ENCODE measurements at regions not wholly inside any gene's neighbourhood (a gene's known extent, or its start where the extent isn't known, plus 50 kb on each side); places are given as distances from the start of the nearest gene placed in this dataset.
A peak's percentile ranks its signal among the peaks of the same experiment; 100 is the strongest.
"Not testable (repeated sequence)": the region's sequence is repeated elsewhere in the genome, so short reads cannot be mapped to it uniquely, and the experiment has no call there.

DNA sequence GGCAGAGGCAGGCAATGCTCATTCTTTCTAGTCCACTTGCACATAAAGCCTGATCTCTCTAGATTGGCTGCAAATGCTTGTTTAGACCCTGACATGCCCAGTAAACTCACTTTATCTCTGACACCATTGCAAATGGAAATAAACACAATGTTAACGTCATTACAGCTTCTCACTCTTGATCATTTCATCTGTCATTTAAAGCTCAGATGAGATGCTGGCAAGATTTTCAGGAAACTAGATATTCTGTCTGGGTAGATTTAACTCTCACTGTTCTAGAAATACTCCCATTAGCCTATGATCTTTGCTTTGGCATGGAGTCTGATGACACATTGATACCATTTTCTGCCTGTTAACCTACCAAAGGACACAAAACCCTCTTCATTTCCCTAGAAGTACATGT, 320.7 kb upstream of the HNRNPA3 start:
- DNase-seq (ENCODE audit: low read depth in 2 of 3, low spot score in 1 of 3) = no peak

- DNase-seq (ENCODE audit: low read depth in 2 of 3, low spot score in 1 of 3) = no peak
Observed at GRCh38 chr2:176892676-176893226, 319.8 kb upstream of the HNRNPA3 start.

DNA sequence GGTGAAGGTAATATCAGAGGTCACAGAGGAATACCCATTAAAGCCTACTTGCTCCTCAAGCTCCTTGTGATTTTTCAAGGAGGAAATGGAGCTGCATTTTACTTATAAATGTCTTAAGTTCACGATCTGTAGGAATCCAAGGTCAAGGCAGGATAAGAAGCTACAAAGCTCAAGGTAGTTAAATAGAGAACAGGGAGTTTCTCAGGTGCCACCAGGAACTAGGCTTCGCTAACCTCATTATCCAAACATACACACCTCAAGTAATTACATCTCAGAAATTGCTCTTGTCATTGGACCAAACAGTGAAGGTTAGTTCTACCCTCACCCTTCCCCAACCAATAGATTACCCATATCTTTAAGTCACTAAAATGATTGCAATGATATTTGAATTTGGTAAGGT, 317.4 kb upstream of the HNRNPA3 start:
- no peak for DNase-seq (ENCODE audit: low read depth in 2 of 3, low spot score in 1 of 3)

GRCh38 chr2:176902454-176902853, 310.1 kb upstream of the HNRNPA3 start:
- no peak for DNase-seq (ENCODE audit: low read depth in 2 of 3, low spot score in 1 of 3)

DNA sequence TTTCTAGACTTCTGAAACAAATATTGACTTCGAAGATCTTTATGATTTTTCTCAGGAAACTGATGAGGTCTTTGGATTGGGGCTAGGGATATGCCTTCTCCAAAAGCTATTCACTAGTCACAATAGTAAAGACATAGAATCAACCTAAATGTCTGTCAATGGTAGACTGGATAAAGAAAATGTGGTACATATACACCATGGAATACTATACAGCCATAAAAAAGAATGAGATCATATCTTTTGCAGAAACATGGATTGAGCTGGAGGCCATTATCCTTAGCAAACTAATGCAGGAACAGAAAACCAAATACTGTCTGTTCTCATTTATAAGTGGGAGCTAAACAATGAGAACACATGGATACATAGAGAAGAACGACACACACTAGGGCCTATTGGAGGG, 308.5 kb upstream of the HNRNPA3 start:
- not testable (repeated sequence) for DNase-seq (ENCODE audit: low read depth in 2 of 3, low spot score in 1 of 3)

- no peak for DNase-seq (ENCODE audit: low read depth in 2 of 3, low spot score in 1 of 3)
Observed at GRCh38 chr2:176907341-176907740, 305.3 kb upstream of the HNRNPA3 start.

- DNase-seq (ENCODE audit: low read depth in 2 of 3, low spot score in 1 of 3) = no peak
Observed at GRCh38 chr2:176910828-176911227, 301.8 kb upstream of the HNRNPA3 start.

- no peak for DNase-seq (ENCODE audit: low read depth in 2 of 3, low spot score in 1 of 3)
Observed at GRCh38 chr2:176913955-176914354, 298.6 kb upstream of the HNRNPA3 start.

- DNase-seq (ENCODE audit: low read depth in 2 of 3, low spot score in 1 of 3) = no peak
Observed at GRCh38 chr2:176914371-176914770, 298.2 kb upstream of the HNRNPA3 start.

DNA sequence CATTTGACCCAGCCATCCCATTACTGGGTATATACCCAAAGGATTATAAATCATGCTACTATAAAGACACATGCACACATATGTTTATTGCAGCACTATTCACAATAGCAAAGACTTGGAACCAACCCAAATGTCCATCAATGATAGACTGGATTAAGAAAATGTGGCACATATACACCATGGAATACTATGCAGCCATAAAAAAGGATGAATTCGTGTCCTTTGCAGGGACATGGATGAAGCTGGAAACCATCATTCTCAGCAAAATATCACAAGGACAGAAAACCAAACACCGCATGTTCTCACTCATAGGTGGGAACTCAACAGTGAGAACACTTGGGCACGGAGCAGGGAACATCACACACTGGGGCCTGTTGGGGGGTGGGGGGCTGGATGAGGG, 290.0 kb upstream of the HNRNPA3 start:
- DNase-seq (ENCODE audit: low read depth in 2 of 3, low spot score in 1 of 3) = not testable (repeated sequence)

DNA sequence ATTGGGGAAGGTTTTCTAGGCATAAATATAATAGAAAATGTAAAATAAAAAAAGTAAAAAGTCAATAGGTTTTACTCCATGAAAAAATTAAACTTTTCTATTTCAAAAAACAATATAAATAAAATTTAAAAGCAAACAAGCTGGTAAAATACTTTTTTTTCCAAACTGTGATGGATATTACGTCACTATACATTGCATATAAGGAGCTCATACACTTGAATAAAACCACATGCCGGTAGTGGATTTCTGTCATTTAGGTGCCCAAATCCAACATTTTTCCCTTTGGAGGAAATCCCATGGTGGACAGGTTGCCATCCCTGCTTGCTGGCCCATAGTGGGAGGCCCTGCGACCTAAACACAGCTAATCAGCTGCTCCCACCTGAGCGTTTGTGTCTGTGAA, 289.4 kb upstream of the HNRNPA3 start:
- no peak for DNase-seq (ENCODE audit: low read depth in 2 of 3, low spot score in 1 of 3)

DNA sequence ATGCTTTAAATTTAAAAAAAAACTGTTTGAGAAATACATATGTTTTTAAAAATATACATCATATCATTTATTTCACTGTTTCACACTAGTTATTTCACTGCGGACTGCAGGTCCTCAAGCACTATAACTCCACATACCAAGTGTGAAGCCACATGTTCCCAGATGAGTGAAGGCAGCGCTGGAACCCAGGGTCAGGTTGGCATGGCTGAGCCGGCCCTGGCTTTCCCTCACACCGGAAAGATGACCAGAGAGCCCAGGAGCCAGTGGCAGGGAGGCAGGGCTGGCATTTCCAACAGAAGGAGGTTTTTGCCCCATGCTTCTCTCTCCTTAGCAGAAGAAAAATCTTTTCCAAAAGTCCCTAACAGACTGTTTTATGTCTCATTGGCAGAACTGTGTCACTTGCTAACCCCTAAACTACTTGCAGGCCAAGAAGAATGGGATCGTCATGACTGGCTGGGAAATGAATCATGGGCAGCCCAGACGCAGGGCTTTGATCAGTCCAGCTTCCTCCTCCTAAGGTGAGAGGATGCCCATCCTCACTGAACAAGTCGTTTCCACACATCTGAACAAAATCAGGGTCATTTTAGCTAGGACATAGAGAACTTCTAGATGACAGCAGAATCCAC, 287.6 kb upstream of the HNRNPA3 start:
- DNase-seq (ENCODE audit: low read depth in 2 of 3, low spot score in 1 of 3) = no peak

- DNase-seq (ENCODE audit: low read depth in 2 of 3, low spot score in 1 of 3) = no peak
Observed at GRCh38 chr2:176926453-176926852, 286.1 kb upstream of the HNRNPA3 start.

DNA sequence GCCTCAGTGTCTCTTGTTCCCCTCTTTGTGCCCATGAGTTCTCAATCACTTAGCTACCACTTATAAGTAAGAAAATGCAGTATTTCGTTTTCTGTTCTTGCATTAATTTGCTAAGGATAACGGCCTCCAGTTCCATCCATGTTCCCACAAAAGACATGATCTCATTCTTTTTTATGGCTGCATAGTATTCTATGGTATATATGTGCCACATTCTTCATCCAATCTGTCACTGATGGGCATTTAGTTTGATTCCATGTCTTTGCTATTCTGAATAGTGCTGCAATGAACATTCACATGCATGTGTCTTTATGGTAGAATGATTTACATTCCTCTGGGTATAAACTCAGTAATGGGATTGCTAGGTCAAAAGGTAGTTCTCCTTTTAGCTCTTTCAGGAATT, 283.2 kb upstream of the HNRNPA3 start:
- not testable (repeated sequence) for DNase-seq (ENCODE audit: low read depth in 2 of 3, low spot score in 1 of 3)

DNA sequence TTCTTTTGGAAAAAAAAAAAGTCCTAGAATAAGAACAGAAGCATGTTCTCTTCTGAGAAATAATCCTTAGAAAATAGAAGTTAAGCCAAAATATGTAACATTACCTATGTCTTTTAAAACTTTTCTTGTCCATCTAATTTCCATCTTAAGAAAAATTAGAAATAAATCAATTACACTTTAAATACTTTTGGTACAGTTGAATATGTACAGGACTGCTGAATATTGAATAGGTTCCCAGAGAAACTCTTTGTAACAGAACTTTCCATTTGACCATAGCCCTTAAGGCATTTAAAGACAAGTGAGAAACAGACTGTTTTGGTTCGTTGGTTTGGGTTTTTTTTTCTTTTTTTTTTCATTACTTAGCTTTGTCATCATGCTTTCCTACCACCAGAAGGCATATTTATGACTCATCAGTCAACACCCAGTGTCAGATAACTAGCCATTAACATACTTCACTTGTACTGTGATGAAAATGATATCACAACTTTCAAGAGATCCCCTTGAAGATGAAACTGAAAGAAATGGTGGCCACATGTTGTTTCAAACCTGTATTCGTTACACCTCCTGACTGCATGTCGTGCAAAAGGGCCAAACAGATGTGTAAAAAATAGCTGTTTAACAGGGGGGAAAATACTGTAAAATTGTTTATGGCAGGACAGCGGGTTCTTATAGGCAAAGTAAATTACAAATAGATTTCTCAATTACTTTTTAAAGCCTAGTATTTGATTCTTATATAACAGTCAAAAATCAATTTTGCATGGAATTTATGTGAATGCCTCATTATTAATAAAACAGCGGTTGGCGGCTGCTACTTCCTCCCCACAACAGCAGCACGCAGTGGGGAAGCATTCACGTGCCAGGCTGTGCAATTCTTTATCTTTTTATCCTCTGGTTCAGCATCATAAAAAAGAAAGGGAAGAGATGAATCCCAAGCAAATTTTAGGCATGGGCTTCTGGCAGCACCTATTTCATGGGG, 280.7 kb upstream of the HNRNPA3 start:
- peak in 1 of 3 donors; percentile 25 for DNase-seq (ENCODE audit: low read depth in 2 of 3, low spot score in 1 of 3)

DNA sequence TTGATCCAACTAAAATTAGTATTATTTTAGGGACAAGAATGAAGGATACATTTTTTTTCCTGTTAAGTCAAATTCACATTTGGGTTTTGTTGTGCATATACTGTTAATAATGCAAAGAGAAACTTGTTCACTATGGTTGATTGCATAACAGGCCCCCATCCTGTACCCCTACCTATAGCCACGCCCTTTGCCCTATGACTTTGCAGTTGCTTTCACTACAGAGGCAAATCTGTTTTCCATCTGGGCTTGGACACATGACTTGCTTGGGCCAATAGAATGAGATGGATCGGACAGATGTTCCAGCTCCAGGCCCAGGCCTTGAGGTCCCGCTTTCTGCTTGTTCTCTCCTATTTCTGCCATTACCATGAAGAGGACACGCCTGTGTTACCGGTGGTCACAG, 278.5 kb upstream of the HNRNPA3 start:
- no peak for DNase-seq (ENCODE audit: low read depth in 2 of 3, low spot score in 1 of 3)

DNA sequence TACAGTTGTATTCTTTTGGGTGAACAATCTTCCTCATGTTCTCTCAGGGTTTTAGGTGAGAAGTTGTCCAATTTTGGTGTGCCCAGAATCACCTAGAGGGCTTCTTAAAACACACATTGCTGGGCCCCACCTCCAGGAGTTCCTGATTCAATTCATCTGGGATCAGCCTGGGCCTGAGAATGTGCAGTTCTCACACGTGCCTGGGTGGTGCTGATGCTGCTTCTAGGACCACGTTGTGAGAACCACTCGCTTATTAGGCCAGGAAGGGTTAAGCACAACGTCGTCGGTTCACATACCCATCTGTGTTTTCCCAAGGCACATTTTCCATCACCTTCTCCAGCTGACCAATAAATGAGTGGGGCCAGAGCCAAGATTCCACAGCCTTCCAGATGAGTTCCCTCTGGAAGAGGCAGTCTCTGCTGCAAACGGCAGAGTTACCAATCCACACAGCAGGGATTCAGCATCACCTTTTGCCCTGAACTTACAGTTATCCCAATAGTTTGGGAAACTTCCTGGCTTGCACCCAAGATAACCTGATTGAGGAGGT, 277.7 kb upstream of the HNRNPA3 start:
- DNase-seq (ENCODE audit: low read depth in 2 of 3, low spot score in 1 of 3) = no peak

DNA sequence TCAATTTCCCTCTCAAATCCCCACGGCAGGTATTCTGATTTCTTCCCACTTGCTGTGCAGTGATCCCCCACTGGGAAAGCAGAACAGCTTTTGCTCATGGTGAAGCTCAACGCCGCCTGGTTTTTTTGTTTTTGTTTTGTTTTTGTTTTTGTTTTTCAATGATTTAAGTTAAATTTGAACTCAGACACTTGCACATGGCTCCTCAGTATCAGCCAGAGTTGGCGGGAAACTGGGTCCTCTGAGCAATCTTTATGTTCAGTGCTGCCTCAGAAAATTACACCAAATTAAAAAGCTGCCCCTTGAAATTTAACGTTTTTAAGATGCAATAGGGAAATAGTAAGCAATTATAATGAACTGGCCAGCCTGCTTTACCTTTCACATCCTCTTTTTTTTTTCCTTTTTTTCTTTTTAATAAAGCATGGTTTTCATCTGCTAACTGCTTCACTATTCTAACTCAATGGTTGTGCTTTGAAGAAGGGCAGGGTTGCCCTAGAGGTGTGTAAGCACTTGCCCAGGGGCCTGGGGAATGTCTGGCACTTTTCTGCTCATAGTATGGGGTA, 277.0 kb upstream of the HNRNPA3 start:
- DNase-seq (ENCODE audit: low read depth in 2 of 3, low spot score in 1 of 3) = no peak

DNA sequence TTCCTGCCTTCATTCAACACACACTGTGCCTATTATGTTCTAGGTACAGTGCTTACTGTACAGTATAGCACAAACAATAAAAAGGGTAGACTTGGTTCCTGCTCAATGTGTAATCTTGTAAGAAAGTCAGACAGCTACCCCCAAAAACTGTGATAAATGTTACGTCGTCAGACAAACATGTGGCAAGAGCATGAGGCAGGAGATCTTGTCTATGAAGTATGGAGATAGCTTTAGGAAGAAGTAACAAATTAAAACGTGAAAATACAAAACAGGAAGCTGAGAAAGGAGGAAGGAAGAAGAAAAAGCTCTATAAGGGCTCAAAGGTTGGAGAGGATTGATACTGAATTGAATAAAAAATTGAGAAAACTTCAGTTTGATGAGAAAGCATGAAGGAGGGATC, 276.2 kb upstream of the HNRNPA3 start:
- DNase-seq (ENCODE audit: low read depth in 2 of 3, low spot score in 1 of 3) = no peak

DNA sequence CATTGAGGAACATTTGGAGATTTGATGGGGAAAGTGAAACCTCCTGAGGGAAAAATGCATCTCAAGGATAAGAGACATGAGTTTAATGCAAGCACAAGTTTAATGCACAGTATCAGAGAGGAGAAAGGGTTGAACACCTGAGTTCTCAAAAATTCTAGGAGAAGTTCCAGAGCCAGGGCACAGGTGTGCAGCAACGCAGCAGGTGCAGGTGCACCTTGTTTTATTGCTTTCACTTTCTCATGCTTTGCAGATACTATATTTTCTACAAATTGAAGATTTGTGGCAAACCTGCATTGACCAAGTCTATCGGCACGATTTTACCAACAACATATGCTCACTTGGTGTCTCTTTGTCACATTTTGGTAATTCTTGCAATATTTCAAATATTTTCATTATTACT, 267.6 kb upstream of the HNRNPA3 start:
- DNase-seq (ENCODE audit: low read depth in 2 of 3, low spot score in 1 of 3) = no peak

GRCh38 chr2:176947754-176948153, 264.8 kb upstream of the HNRNPA3 start:
- DNase-seq (ENCODE audit: low read depth in 2 of 3, low spot score in 1 of 3) = no peak

DNA sequence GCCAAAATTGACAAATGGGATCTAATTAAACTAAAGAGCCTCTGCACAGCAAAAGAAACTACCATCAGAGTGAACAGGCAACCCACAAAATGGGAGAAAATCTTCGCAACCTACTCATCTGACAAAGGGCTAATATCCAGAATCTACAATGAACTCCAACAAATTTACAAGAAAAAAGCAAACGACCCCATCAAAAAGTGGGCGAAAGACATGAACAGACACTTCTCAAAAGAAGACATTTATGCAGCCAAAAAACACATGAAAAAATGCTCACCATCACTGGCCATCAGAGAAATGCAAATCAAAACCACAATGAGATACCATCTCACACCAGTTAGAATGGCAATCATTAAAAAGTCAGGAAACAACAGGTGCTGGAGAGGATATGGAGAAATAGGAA, 261.4 kb upstream of the HNRNPA3 start:
- DNase-seq (ENCODE audit: low read depth in 2 of 3, low spot score in 1 of 3) = not testable (repeated sequence)
